DMS79 treated with DMSO at 0.1 percent for 48 hours (cell line): ENCODE measurements at regions not wholly inside any gene's neighbourhood (a gene's known extent, or its start where the extent isn't known, plus 50 kb on each side); places are given as distances from the start of the nearest gene placed in this dataset.

Experiments
- DNase-seq: peaks from one replicate; lab custom pipeline; 2025; lab: John Stamatoyannopoulos, UW

- DNase-seq: no peak
Measured at GRCh38 chr2:15701341-15701907, 109.8 kb downstream of the DDX1 start.

DNA sequence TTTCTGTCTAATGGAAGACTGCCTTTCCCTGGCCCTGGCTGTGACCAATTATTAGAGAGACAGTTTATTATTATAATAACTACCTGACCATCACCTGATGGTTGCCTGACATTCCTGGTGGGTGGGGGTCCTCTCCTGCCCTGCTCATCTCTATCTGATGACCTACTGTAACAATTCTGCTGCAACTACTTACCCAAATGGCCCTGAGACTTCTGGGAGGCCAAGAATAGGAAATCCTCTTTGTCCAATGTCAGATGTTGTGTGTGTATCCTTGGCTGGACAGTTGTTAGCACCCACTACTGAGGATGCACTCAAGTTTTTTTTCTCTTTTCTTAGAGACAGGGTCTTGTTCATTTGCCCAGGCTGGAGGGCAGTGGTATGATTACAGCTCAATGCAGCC, 110.3 kb downstream of the DDX1 start:
- DNase-seq: no peak

- DNase-seq: no peak
Measured at GRCh38 chr2:15702452-15702851, 110.8 kb downstream of the DDX1 start.

- DNase-seq: no peak
Measured at GRCh38 chr2:15703365-15703869, 111.7 kb downstream of the DDX1 start.

DNA sequence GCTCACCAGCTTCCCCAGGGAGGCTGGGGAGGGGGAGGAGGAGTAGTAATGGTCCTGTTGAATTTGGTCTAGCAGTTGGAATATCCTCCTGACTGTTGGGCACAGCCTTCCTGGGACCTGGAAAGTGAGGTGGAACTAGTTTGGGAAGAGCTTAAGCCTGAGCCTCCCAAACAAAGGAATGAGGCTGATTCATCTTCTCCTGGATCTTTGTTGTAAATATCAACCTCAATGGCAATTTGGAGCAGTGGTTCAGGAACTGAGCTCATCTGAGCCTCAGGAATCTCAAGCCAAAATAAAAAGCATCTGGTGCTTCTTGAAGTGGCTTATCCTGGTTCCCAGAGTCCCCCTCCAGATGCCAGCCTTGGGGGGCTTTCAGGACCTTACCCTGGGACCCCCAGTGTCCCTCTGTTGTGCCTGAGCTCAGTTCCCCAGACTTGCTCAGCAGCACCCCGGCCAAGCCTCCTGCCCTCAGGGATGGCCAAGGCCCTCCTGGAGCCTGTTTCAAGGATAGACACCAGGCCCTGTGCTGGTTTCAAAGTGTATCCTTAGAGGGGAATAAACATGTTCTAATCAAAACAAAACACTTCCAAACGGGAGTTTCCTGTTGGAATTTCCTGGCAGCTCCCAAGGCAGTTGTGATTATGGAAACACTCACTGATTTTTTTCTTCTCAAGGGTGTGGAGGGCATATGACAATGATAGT, 112.6 kb downstream of the DDX1 start:
- DNase-seq: no peak

GRCh38 chr2:15704788-15705115, 113.1 kb downstream of the DDX1 start:
- DNase-seq: no peak

- no peak for DNase-seq
Measured at GRCh38 chr2:15705310-15705709, 113.6 kb downstream of the DDX1 start.

DNA sequence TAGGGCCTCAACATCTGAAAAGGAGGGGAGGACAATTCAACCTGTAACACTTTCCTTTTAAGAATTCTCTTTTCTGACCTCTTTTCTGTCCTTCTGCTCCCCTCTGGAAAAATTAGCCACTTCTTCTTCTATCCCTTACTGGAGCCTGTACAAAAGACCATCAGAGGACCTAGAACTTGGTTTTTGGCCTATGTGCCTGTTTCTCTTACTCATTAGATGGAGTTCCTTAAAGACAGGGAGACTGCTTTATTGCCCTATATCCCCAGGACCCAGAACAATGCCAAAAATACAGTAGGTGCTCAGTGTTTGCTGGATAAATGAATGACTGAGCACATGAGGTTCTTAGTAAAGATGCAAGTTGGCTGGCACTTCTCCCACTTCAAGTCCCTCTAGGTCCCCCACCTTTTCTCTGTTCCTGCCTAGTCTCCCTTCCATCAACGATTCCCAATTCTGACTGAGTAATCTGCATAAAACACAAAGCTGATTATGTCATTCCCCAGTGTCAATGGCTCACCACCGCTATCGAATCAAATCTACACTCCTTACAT, 114.2 kb downstream of the DDX1 start:
- no peak for DNase-seq

DNA sequence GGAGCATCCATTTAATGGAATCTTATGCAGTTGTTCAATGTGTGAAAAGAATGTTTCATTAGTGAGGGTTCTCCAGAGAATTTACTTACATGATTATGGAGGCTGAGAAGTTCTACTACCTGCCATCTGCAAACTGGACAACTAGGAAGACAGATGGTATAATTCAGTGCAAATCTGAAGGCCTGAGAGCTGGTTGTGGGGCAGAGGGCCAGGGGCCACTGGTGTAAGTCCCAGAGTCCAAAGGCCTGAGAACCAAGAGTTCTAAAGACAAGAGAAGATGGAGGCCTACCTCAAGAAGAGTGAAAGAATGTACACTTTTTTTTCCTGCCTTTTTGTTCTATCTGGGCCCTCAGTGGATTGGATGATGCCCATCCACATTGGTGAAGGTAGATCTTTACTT, 114.8 kb downstream of the DDX1 start:
- no peak for DNase-seq

- no peak for DNase-seq
Measured at GRCh38 chr2:15706986-15707632, 115.4 kb downstream of the DDX1 start.

- DNase-seq: no peak
Measured at GRCh38 chr2:15708161-15708560, 116.5 kb downstream of the DDX1 start.

DNA sequence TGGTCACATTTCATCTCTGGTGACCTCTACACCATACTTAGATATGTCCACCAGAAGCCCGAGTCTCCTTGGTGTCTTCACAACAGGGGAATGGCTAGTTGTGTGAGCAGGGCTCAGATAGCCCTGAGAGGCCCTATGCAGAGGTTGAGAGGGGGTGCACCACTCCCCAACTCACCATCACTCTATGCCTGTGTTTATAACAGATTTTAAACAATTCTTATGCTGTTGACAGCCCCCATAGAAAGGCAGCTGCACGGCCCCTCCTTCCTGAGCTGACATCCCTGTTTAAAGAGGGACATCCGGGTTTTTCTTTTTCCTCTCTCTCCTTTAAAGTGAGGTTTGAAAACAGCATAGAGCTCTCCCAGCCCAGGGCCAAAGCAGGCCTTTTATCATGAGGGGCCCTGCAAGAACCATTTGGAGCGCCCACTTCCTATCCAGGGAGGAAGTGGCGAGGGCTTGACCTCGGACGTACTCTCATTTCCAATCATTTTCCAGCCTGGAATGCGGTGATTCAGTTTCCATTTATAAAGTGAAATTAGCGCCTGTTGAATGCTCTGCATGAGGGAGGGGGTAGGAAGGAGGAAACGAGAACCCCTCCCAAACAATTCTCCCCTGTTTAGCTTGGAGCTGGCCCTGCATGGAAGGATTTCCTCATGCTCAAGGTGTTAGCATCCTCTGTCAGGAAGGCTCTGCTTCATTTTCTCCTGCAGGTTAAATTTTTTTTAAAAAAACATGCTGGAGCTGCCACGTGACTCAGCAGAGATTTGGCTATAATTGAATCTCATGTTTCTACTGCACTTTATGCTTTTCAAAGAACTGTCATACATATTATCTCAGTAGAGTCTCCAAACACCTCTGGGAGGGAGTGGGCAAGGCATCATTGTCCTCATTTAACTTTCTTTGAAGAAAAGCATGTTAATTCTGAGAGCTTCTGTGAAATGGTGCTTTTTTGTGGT, 117.5 kb downstream of the DDX1 start:
- no peak for DNase-seq

DNA sequence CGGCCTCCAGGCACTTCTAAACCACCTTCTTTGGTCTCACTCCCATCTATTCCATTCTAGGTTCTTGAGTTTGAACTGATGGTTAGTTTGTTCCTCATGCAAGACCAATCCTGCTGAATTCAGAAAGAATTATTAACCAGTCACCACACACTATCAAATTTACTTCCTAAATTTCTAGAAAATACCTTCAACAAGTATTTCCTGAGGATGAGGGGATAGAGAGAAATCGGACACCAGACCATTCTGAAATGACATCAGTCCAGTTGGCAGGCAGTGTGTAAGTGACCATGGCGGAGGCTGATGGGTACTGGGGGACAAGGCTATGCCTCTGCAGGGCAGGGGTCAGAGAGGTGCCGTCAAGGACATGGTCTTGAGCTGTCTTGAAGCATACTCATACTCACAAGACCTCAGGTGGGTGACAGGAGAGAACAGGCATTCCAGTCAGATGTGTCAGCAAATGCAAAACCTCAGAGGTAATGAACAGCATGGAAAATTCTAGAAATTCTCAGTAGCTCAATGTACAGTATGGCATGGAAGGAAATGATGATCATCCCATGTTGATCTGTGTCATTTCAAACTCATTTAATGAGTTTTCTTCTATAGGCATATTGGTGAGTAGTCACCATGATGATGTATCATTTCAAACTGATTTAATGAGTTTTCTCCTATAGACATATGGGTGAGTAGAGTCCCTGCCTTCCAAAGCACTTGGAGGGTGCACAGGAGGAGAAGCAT, 119.6 kb downstream of the DDX1 start:
- no peak for DNase-seq

DNA sequence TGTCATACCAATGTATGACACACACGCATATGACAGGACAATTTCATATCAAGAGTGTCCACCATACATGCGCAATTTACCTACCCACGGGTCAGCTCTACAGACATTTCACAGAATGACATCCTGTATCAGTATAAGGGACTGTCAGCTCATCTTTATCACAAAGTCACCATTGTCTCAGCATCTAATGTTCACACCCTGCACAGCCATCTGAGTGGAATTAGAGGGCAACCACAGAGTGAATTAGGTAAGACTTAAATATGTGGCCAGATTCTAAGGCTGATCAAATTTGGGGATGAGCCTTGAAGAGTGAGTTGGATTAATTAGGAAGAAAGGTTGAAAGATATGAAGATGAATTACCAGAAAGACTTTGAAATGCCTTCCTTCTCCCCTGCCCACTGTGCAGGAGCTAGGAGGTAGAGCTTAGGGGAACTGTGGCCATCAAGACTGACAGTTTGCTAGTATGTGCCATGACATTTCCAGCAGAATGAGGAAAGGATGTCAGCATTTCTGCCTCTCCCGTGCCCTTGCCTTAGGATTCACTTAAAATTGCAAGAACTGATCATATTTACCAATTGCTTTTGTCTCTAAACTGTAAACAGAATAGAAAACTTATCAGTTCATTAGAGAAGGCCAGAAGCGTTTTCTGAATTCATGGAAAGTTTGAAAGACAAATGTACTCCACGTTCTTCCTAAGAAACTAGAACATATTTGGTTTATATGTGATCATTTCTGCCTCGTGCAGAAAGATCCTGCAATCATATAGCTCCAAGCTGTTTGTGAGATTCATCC, 121.1 kb downstream of the DDX1 start:
- no peak for DNase-seq

- no peak for DNase-seq
Measured at GRCh38 chr2:15713475-15713874, 121.8 kb downstream of the DDX1 start.

DNA sequence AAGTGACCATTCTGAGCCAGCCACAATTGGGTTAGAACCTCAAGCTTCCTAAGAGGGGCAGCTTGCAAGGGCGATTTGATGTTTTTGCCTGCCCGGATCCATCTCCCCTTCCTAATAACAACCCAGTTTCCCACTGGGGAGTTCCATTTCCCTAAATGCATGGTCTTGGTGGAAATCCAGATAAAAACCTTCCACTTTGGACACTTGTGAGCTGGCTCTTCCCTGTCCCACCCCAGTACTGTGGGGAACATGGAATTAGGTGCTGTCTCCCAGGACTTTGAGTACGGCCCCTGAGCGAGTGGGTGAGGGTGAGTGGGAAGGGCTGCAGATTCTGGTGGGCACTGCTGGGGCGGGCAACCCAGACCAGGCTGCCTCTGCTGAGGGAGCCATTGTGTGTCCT, 122.3 kb downstream of the DDX1 start:
- no peak for DNase-seq

- DNase-seq: no peak
Measured at GRCh38 chr2:15714609-15715008, 122.9 kb downstream of the DDX1 start.

GRCh38 chr2:15715596-15715995, 123.9 kb downstream of the DDX1 start:
- DNase-seq: no peak

DNA sequence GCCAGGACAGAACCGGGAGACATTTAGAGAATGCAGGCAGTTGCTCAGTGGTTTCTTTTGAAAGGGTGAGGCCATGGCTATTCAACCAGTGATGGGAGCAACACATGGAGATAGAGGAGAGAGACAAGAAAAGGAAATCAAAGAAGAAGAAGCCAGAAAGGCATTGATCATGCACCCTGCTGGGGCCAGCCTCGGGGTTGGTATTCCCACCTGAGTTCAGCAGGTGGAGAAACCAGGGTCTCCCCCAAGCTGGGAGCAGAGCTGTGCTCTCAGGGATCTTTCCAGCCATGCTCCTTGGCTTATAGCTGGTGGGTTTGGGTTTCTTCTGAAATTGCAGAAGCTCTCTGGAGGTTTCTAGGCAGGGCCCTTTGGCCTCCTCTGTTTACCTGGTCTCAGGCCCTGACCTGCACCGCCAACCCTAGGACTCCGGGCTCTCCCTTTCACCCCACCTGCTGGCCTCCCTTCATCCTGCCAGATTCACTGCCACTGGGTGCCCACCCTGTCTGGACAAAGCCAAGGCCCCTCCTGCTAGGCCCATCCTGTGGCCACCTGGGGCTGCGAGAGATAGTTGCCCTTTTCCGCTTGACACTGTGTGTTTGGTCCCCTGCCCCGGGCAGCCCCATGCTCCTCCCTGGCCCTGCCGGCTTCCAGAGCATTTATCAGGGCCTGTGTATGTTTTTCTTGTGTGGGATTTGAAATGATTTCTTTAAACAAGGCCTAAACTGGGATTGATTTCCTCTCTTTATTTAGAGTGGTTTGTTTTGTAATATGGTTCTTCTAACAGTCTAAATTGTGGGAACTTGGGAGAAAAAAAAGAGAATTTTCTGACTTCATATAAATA, 126.7 kb downstream of the DDX1 start:
- DNase-seq: no peak

- DNase-seq: no peak
Measured at GRCh38 chr2:15718944-15719323, 127.3 kb downstream of the DDX1 start.
